Ovary (tissue), 7 donors: ENCODE measurements at regions not wholly inside any gene's neighbourhood (a gene's known extent, or its start where the extent isn't known, plus 50 kb on each side); places are given as distances from the start of the nearest gene placed in this dataset.

Experiments
- DNase-seq, 5 donors: peaks; one replicate each; pipeline ENCODE4 v3.0.0-alpha.2; 2019 to 2020
- H3K27ac ChIP-seq, 2 donors: fragments of 200-600 bp; one replicate each; pipeline versions ENCODE4 v1.5.1 to v1.8.0; 2019 to 2022
- H3K27me3 ChIP-seq: fragments of 200-600 bp; one replicate; pipeline ENCODE4 v1.8.0; 2022
- H3K36me3 ChIP-seq: fragments of 200-600 bp; sonication (generic); one replicate; pipeline ENCODE4 v1.5.1; 2019
- H3K4me1 ChIP-seq: one replicate; pipeline ENCODE4 v1.8.1; 2013; ENCODE audit warnings: mild to moderate bottlenecking, moderate library complexity; ENCODE audit not compliant: insufficient read depth
- H3K4me3 ChIP-seq: fragments of 200-600 bp; sonication (generic); one replicate; pipeline ENCODE4 v1.5.1; 2017
- H3K9me3 ChIP-seq, 2 donors: fragments of 200-600 bp in 1 of 2; sonication (generic) in 1 of 2; one replicate each; pipeline versions ENCODE4 v1.5.1 to v1.8.1; 2013 to 2019; ENCODE audit warnings: mild to moderate bottlenecking in 1 of 2, moderate library complexity in 1 of 2
- EP300 ChIP-seq: sonication (generic); formaldehyde crosslinking; IDR thresholded peaks from one replicate; pipeline ENCODE4 v1.6.1; 2017; ENCODE audit warnings: antibody characterized with exemption
- POLR2A ChIP-seq: fragments of 450-650 bp; IDR thresholded peaks from one replicate; pipeline ENCODE4 v1.6.1; 2017; ENCODE audit warnings: antibody characterized with exemption, mild to moderate bottlenecking, moderate library complexity
- WGBS, 3 donors: extraction: QIAGEN DNeasy Blood & Tissue Kit in 1 of 3; methylation state at CpG; one replicate each; pipeline versions ENCODE4 v1.1.5 to v1.1.7; 2013 to 2017; 5-methylcytosine and 5-hydroxymethylcytosine counted together
- intact Hi-C, 4 donors: fragments of 100-400 bp; cut with DNase I; formaldehyde crosslinking; loops; one replicate each; pipeline versions ENCODE4 v1.11.0 to v1.15.1; 2022 to 2023
- TF ChIP-seq, protein P1 (sequence below), 3 donors: fragments of 450-650 bp in 2 of 3; fragments of 200-600 bp in 1 of 3; IDR thresholded peaks; one replicate each; pipeline versions ENCODE4 v1.5.1 to v1.8.0; 2016 to 2022; ENCODE audit warnings: antibody characterized with exemption in 3 of 3, mild to moderate bottlenecking in 1 of 3
- donor health status: DM: no; HTN: no; CAD: no; lungs with moderate emphysema.
- donor health status: DM: no; HTN: no; CAD: no.
- donor health status: Bipolar disorder and iron deficiency.
- donor health status: DM: no; HTN: no; CAD: no.
- donor health status: DM: yes; HTN: yes; CAD: no.

- intact Hi-C loops, result no loop called here
- DNase-seq, result no peak
- Histone ChIP-seq H3K4me1 (no peaks in the 10 kb centered on the region), H3K27me3 (no peaks in the 10 kb centered on the region), H3K36me3 (no peaks in the 10 kb centered on the region), H3K4me3 (no peak overlapping the region), H3K9me3 (no peaks in the 10 kb centered on the region), H3K27ac (no peak overlapping the region)
- TF ChIP-seq, protein P1, sequence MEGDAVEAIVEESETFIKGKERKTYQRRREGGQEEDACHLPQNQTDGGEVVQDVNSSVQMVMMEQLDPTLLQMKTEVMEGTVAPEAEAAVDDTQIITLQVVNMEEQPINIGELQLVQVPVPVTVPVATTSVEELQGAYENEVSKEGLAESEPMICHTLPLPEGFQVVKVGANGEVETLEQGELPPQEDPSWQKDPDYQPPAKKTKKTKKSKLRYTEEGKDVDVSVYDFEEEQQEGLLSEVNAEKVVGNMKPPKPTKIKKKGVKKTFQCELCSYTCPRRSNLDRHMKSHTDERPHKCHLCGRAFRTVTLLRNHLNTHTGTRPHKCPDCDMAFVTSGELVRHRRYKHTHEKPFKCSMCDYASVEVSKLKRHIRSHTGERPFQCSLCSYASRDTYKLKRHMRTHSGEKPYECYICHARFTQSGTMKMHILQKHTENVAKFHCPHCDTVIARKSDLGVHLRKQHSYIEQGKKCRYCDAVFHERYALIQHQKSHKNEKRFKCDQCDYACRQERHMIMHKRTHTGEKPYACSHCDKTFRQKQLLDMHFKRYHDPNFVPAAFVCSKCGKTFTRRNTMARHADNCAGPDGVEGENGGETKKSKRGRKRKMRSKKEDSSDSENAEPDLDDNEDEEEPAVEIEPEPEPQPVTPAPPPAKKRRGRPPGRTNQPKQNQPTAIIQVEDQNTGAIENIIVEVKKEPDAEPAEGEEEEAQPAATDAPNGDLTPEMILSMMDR (IDR thresholded peaks at IDR 0.05), result no peak
- TF ChIP-seq EP300 (no peak), POLR2A (no peak)
- 68 to 74% (median 73%) methylated on average over 3 of the region's 3 CpGs for WGBS, 3 donors
These were observed 237.5 kb upstream of the KIF2A start for GRCh38 chr5:62068554-62068953.

- H3K27me3 ChIP-seq, result no peaks in the 10 kb centered on the region
- WGBS, 3 donors, result 84 to 91% (median 87%) methylated on average over 4 of the region's 4 CpGs
- no peak overlapping the region for H3K4me3 ChIP-seq
- no peak overlapping the region for H3K27ac ChIP-seq
- TF ChIP-seq, protein P1 (IDR thresholded peaks at IDR 0.05), result no peak
- TF ChIP-seq EP300 (no peak), POLR2A (no peak)
- intact Hi-C loops, result no loop called here
- no peaks in the 10 kb centered on the region for H3K4me1 ChIP-seq
- no peak for DNase-seq
- no peaks in the 10 kb centered on the region for H3K36me3 ChIP-seq
- H3K9me3 ChIP-seq, result no peaks in the 10 kb centered on the region
These were observed 228.6 kb upstream of the KIF2A start for GRCh38 chr5:62077387-62077786.

DNA sequence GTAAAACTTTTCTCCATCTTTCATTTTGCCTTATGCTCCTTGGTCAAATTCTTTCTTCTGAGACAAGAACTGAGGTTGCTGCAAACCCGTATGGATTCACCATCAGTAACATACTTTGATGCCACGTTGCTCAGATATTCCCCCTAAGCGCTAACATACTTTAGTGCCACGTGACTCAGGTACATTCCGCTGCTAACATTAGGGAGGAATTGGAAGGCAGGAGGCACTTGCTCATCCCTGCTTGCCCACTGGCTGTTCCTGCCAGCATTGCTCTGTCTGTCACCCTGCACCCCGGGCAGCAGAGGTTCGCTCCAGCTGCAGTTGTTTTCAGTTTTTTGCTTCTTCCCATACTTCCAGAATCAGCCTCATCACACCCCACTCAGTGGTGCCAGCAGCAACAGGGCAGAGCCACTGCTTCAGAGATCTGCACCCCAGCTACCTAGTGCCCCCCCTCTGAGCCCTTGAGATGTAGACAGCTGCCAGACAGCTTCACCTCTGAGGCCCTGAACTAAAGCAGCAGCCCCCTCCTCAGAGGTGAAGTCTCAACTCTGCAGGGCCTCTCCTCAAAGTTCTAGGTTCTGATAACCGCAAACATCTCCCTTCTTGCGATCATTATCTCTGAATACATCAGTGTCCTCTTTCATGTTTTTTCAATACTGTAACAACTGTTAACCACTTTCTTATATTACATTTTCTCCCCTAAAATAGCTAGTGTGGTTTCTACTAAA is 228.0 kb upstream of the KIF2A start:
- intact Hi-C loops, result no loop called here
- no peaks in the 10 kb centered on the region for H3K27me3 ChIP-seq
- H3K9me3 ChIP-seq, result no peaks in the 10 kb centered on the region
- TF ChIP-seq POLR2A (no peak), EP300 (no peak)
- TF ChIP-seq, protein P1 (IDR thresholded peaks at IDR 0.05), result no peak
- WGBS, 3 donors, result 65 to 70% (median 67%) methylated on average over 9 of the region's 9 CpGs
- no peak overlapping the region for H3K4me3 ChIP-seq
- no peaks in the 10 kb centered on the region for H3K36me3 ChIP-seq
- H3K4me1 ChIP-seq, result no peaks in the 10 kb centered on the region
- DNase-seq, result no peak
- no peak overlapping the region for H3K27ac ChIP-seq

GRCh38 chr5:62082370-62082801 is 223.6 kb upstream of the KIF2A start:
- no peaks in the 10 kb centered on the region for H3K27me3 ChIP-seq
- no peaks in the 10 kb centered on the region for H3K36me3 ChIP-seq
- 70 to 78% (median 78%) methylated on average over 5 of the region's 5 CpGs for WGBS, 3 donors
- H3K27ac ChIP-seq, result no peak overlapping the region
- H3K4me3 ChIP-seq, result no peak overlapping the region
- intact Hi-C loops, result no loop called here
- H3K9me3 ChIP-seq, result no peaks in the 10 kb centered on the region
- no peaks in the 10 kb centered on the region for H3K4me1 ChIP-seq
- no peak for DNase-seq
- TF ChIP-seq, protein P1 (IDR thresholded peaks at IDR 0.05), result no peak
- TF ChIP-seq POLR2A, result no peak
- TF ChIP-seq EP300, result no peak
